ENCODE measurements at regions not wholly inside any gene's neighbourhood (a gene's known extent, or its start where the extent isn't known, plus 50 kb on each side); places are given as distances from the start of the nearest gene placed in this dataset.

- TF ChIP-seq ZNF423 (CRISPR knock-in tag; IDR thresholded peaks at IDR 0.05) (no peak), SMAD3 (CRISPR knock-in tag; IDR thresholded peaks at IDR 0.05; ENCODE audit: borderline replicate concordance) (no peak), NR1H2 (CRISPR knock-in tag; IDR thresholded peaks at IDR 0.05) (no peak), STAT6 (CRISPR knock-in tag; conservative IDR thresholded peaks at IDR 0.05; ENCODE audit: low read depth) (no peak), ZBTB43 (CRISPR knock-in tag; IDR thresholded peaks at IDR 0.05) (no peak), NR3C1 (CRISPR knock-in tag; conservative IDR thresholded peaks at IDR 0.05; ENCODE audit: low read depth) (no peak), KAT7 (CRISPR knock-in tag; IDR thresholded peaks at IDR 0.05; ENCODE audit: borderline replicate concordance) (no peak), RORB (CRISPR knock-in tag; IDR thresholded peaks at IDR 0.05) (no peak), ZNF425 (CRISPR knock-in tag; conservative IDR thresholded peaks at IDR 0.05) (no peak), FOXJ3 (CRISPR knock-in tag; IDR thresholded peaks at IDR 0.05; ENCODE audit: borderline replicate concordance) (no peak), ZNF512 (CRISPR knock-in tag; IDR thresholded peaks at IDR 0.05; ENCODE audit: borderline replicate concordance) (no peak), ZNF416 (CRISPR knock-in tag; IDR thresholded peaks at IDR 0.05) (no peak), SMAD4 (CRISPR knock-in tag; IDR thresholded peaks at IDR 0.05) (no peak), ESRRA (CRISPR knock-in tag; IDR thresholded peaks at IDR 0.05; ENCODE audit: borderline replicate concordance) (no peak), GTF2I (CRISPR knock-in tag; conservative IDR thresholded peaks at IDR 0.05) (no peak), FOXP4 (CRISPR knock-in tag; IDR thresholded peaks at IDR 0.05) (no peak), NFATC4 (CRISPR knock-in tag; IDR thresholded peaks at IDR 0.05) (no peak)
- Mint-ChIP-seq H3K27ac (no peak overlapping the region), H3K4me3 (no peak overlapping the region), H3K9me3 (peaks cover 4% of the 10 kb centered on the region), H3K36me3 (no peaks in the 10 kb centered on the region), H3K4me1 (peaks cover 7% of the 10 kb centered on the region), H3K27me3 (ENCODE audit: low read depth) (no peaks in the 10 kb centered on the region)
- ATAC-seq (no peak), DNase-seq (ENCODE audit: low spot score) (no peak)
- CTCF ChIA-PET, result no interaction called here
- POLR2A ChIA-PET, result no interaction called here
These were observed 482.9 kb upstream of the HS6ST1 start for GRCh38 chr2:128801576-128801975.

GRCh38 chr2:128803222-128803621, 484.6 kb upstream of the HS6ST1 start:
- H3K36me3 Mint-ChIP-seq, result peaks cover 5% of the 10 kb centered on the region
- no peak overlapping the region for H3K4me3 Mint-ChIP-seq
- ATAC-seq (no peak), DNase-seq (ENCODE audit: low spot score) (no peak)
- no peak overlapping the region for H3K27ac Mint-ChIP-seq
- ChIA-PET CTCF (no interaction called here), POLR2A (no interaction called here)
- H3K4me1 Mint-ChIP-seq, result peaks cover 7% of the 10 kb centered on the region
- no peak for TF ChIP-seq FOXJ3 (CRISPR knock-in tag; IDR thresholded peaks at IDR 0.05; ENCODE audit: borderline replicate concordance)
- no peak for TF ChIP-seq ESRRA (CRISPR knock-in tag; IDR thresholded peaks at IDR 0.05; ENCODE audit: borderline replicate concordance)
- peaks cover 15% of the 10 kb centered on the region for H3K9me3 Mint-ChIP-seq
- H3K27me3 Mint-ChIP-seq (ENCODE audit: low read depth), result no peaks in the 10 kb centered on the region; the same call in 1 of the 2 replicates
